22Rv1 (cell line): ENCODE measurements at regions not wholly inside any gene's neighbourhood (a gene's known extent, or its start where the extent isn't known, plus 50 kb on each side); places are given as distances from the start of the nearest gene placed in this dataset.

Experiments used
- H3K27ac ChIP-seq: fragments of 450-650 bp; 2 replicates; pipeline ENCODE4 v1.5.1; 2017
- ZFX ChIP-seq: fragments of 450-650 bp; IDR thresholded peaks from 2 replicates; pipeline ENCODE4 v1.6.1; 2017; ENCODE audit warnings: antibody characterized with exemption, borderline replicate concordance
- TF ChIP-seq, protein P1 (sequence below): fragments of 450-650 bp; IDR thresholded peaks from 2 replicates; pipeline ENCODE4 v1.5.1; 2017; ENCODE audit warnings: mild to moderate bottlenecking

DNA sequence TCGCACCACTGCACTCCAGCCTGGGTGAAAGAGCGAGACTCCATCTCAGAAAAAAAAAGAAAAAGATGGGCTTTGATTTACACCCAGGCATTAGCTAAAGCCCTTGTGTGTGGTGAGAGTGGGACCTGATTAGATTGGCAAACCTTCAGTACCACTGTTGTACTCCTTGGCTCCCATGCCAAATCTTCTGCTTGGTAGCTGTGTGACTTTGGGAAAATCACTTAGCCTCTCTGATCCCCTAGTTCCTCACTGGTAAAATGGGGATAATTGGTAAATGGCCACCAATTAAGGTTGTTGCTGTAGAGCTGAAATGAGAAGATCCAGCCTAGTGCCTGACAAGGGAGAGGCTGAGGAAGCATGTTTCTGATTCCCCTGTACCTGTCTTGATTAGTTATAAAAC lies 63.7 kb downstream of the SLC25A47 start:
- TF ChIP-seq, protein P1, sequence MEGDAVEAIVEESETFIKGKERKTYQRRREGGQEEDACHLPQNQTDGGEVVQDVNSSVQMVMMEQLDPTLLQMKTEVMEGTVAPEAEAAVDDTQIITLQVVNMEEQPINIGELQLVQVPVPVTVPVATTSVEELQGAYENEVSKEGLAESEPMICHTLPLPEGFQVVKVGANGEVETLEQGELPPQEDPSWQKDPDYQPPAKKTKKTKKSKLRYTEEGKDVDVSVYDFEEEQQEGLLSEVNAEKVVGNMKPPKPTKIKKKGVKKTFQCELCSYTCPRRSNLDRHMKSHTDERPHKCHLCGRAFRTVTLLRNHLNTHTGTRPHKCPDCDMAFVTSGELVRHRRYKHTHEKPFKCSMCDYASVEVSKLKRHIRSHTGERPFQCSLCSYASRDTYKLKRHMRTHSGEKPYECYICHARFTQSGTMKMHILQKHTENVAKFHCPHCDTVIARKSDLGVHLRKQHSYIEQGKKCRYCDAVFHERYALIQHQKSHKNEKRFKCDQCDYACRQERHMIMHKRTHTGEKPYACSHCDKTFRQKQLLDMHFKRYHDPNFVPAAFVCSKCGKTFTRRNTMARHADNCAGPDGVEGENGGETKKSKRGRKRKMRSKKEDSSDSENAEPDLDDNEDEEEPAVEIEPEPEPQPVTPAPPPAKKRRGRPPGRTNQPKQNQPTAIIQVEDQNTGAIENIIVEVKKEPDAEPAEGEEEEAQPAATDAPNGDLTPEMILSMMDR, result no peak
- no peak for TF ChIP-seq ZFX
- no peak overlapping the region for H3K27ac ChIP-seq

DNA sequence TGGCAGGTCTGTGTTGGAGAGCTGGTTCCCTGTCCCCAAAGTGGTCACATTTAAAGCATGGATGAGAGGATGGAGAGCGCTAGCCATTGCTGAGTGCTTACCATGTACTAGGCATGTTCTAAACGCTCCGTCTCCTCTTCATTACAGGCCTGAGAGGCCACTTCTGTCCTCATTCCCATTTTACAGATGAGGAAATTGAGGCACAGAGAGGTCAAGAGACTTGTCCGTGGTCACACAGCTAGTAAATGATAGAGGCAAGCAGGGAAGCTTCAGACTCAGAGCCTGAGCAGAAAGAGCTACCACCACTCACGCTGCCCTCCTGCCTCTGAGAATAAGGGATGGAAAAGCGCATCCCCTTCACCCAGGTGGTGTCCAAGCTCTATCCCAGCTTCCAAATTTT lies 64.3 kb downstream of the SLC25A47 start:
- no peak for TF ChIP-seq ZFX
- TF ChIP-seq, protein P1, result no peak
- no peak overlapping the region for H3K27ac ChIP-seq

DNA sequence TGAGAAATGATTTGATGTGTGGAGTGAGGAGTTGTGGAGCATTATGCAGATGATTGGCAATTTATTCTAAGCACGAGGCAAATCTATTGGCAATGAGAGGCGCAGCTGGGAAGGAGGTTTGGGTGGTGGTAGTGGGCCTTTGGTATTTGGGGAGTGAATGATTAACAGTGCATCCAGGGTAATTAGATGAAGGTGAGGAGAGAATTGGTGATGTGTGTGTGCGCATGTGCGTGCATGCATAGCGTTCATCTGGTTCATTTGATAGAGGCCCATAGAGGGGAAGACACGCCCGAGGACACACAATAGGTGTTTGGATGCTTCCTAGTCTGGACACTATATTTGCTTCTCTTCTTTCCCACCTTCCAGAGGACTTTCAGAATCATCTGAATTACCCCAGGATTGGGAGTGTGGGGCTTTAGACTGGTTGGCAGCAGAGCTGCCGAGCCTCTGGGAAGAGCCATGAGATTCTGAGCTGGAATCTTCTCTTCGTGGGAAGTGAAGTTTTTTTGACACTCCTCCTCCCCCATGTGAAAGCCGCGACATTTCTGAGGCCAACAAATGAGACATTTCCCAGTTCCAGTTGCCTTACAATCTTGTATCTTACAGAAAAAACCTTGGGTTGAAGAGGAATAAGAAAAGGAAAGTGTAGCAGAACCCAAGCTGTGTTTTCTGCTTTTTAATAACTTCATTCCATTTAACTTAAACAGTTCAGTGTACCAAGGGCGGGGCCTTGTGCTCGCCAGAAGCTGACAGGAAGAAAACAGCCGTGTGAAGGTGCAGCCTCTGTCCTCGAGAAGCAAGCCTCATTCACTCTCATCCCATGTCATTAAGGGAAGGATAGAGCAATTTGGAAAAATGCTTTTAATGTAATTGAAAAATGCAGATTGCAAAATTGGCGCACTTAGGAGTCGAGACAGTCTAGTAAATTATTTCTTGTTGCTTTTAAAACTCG lies 65.2 kb downstream of the SLC25A47 start:
- H3K27ac ChIP-seq, result no peak overlapping the region
- no peak for TF ChIP-seq ZFX
- TF ChIP-seq, protein P1, result no peak

DNA sequence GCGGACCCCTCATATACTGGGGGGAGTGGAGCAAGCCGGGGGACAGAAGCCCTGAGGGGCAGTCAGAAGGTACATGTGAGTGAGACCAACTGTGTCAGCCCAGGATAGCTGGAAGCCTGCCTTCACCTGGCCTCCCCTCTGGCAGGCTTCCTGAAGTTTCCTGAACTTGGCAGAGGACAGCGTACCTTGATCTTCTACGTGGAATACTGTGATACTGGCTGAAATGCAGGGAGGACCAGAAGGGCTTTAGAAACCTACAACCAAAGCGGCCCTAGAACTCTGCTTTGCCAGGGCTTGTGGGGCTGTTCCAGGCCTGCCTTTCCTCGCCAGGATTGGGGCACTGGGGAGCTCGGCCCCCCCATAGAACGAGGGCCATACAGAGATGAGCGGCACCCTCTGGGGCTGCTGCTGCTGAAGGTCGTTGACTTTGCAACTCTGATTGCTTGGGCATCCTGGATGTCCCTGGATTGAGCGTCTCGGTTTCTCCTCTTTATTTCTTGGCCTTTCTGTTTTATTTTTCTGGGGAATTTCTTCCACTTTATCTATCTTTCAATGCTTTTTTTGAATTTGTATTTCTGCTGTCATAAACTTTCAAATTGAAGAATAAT lies 66.5 kb downstream of the SLC25A47 start:
- no peak overlapping the region for H3K27ac ChIP-seq
- no peak for TF ChIP-seq ZFX

DNA sequence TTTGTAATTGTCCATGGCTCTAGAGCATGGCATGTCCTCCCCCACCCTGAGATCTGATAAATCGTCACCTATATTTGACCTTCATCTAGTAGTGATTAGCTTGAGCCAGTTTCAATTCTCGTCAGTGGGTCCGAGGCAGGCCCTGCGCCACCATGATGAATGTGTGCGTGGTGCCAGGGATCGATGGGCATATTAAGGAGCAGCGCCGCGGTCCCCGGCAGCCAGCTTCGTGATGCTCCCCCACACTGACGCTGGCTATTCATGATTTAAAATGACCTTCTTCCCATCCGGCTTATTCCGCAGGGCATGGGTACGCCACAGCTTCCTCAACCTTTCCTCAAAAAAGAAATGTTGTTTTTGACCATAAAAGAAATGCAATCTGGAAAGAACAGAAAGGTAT lies 68.0 kb downstream of the SLC25A47 start:
- TF ChIP-seq, protein P1, result no peak
- no peak overlapping the region for H3K27ac ChIP-seq

DNA sequence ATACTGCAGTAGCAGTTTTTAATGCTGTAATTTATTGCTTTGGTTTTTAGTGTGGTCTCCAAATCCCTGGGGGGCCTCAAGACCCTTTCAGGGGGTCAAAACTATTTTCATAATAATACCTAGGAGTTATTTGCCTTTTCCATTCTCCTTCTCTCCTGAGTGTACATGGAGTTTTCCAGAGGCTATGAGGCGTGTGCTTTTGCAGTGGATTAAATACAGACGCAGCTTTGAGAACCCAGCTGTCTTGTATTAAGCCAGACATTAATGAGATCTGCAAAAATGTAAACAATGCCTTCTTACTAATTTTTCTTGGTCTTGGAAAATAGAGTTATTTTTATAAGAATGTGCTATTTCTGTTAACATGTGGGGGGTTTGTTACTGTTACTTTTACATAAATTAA lies 68.6 kb downstream of the SLC25A47 start:
- TF ChIP-seq, protein P1, result no peak
- TF ChIP-seq ZFX, result no peak

DNA sequence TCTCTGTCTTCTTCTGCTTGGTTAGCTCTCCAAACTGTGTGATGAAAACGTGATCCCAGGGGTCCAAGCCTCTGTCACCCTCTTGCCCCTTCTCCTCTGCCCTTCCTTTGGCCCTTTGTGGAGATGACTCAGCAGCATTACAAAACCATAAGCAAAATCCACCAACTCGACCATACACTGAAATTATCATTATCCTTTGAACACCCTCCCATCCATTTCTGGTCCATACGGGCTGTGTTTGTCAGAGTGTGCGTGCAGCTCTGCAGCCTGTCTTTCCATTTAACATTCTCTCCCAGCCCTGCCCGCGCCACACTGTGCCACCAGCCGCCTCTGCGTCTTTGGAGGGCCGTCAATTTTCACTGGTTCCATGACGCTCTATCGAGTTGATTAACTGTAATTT lies 69.2 kb downstream of the SLC25A47 start:
- TF ChIP-seq, protein P1, result no peak
- no peak for TF ChIP-seq ZFX
- H3K27ac ChIP-seq, result no peak overlapping the region

More for the DNA sequence above, 68.6 kb downstream of the SLC25A47 start:
- H3K27ac ChIP-seq, result no peak overlapping the region
